ENCODE measurements at regions not wholly inside any gene's neighbourhood (a gene's known extent, or its start where the extent isn't known, plus 50 kb on each side); places are given as distances from the start of the nearest gene placed in this dataset.

DNA sequence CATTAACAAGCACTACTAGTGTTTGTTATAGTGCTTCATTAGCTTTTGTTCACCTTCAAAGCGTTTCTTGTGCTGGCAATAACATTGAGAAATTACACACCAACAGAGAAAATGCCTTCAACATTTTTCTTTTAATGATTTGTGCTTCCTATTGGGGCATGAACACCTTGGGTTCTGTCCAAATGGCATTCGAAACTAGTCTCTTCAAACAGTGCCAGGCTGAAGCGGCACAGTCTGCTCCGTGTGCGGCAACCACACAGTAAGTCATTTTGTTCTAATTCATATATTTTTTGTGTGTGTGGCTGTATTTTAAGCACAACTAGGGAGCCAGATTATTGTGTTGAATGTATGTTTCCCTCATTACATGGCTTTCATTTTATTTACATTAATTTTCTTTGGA is 414.7 kb upstream of the SGCD start:
- TF ChIP-seq, protein P1, sequence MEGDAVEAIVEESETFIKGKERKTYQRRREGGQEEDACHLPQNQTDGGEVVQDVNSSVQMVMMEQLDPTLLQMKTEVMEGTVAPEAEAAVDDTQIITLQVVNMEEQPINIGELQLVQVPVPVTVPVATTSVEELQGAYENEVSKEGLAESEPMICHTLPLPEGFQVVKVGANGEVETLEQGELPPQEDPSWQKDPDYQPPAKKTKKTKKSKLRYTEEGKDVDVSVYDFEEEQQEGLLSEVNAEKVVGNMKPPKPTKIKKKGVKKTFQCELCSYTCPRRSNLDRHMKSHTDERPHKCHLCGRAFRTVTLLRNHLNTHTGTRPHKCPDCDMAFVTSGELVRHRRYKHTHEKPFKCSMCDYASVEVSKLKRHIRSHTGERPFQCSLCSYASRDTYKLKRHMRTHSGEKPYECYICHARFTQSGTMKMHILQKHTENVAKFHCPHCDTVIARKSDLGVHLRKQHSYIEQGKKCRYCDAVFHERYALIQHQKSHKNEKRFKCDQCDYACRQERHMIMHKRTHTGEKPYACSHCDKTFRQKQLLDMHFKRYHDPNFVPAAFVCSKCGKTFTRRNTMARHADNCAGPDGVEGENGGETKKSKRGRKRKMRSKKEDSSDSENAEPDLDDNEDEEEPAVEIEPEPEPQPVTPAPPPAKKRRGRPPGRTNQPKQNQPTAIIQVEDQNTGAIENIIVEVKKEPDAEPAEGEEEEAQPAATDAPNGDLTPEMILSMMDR (IDR thresholded peaks at IDR 0.05; ENCODE audit: borderline replicate concordance, extremely low read depth, low read length, poor library complexity, severe bottlenecking), result no peak
- TF ChIP-seq EZH2 (IDR thresholded peaks at IDR 0.05; ENCODE audit: borderline replicate concordance, low read depth, low read length, severe bottlenecking), result no peak

Data from DND-41 (cell line).